Posterior vena cava (tissue), 2 donors: ENCODE measurements at regions not wholly inside any gene's neighbourhood (a gene's known extent, or its start where the extent isn't known, plus 50 kb on each side); places are given as distances from the start of the nearest gene placed in this dataset.

Experiments
- DNase-seq: peaks from one replicate; pipeline ENCODE4 v3.0.0-alpha.2; 2020; ENCODE audit warnings: low spot score
- intact Hi-C, 2 donors: fragments of 100-400 bp; cut with DNase I; formaldehyde crosslinking; loops; one replicate each; pipeline versions ENCODE4 v1.14.1 to v1.14.2; 2022 to 2023
- donor health status: DM: yes; HTN: yes; CAD: no.
- donor health status: DM: yes; HTN: yes; CAD: no.

- intact Hi-C loops = no loop called here
- DNase-seq = no peak
Observed at GRCh38 chr18:10225300-10225699, 229.1 kb upstream of the APCDD1 start.

- intact Hi-C loops = no loop called here
- no peak for DNase-seq
Observed at GRCh38 chr18:10226971-10227370, 227.5 kb upstream of the APCDD1 start.

GRCh38 chr18:10228326-10228725 is 226.1 kb upstream of the APCDD1 start:
- intact Hi-C loops = no loop called here
- no peak for DNase-seq

GRCh38 chr18:10229458-10229857 is 225.0 kb upstream of the APCDD1 start:
- DNase-seq = no peak
- intact Hi-C loops = no loop called here

- intact Hi-C loops = no loop called here
- no peak for DNase-seq
Observed at GRCh38 chr18:10230072-10230471, 224.4 kb upstream of the APCDD1 start.

GRCh38 chr18:10231220-10231619 is 223.2 kb upstream of the APCDD1 start:
- intact Hi-C loops = no loop called here
- DNase-seq = no peak

- no peak for DNase-seq
- intact Hi-C loops = no loop called here
Observed at GRCh38 chr18:10232062-10232461, 222.4 kb upstream of the APCDD1 start.

- intact Hi-C loops = no loop called here
- no peak for DNase-seq
Observed at GRCh38 chr18:10233082-10233875, 221.2 kb upstream of the APCDD1 start.

- intact Hi-C loops = no loop called here
- no peak for DNase-seq
Observed at GRCh38 chr18:10234281-10234680, 220.2 kb upstream of the APCDD1 start.

- intact Hi-C loops = no loop called here
- DNase-seq = no peak
Observed at GRCh38 chr18:10234912-10235660, 219.3 kb upstream of the APCDD1 start.

GRCh38 chr18:10235661-10235952 is 218.8 kb upstream of the APCDD1 start:
- intact Hi-C loops = no loop called here
- DNase-seq = no peak

- DNase-seq = no peak
- intact Hi-C loops = no loop called here
Observed at GRCh38 chr18:10239103-10239502, 215.3 kb upstream of the APCDD1 start.

GRCh38 chr18:10239991-10240634 is 214.3 kb upstream of the APCDD1 start:
- intact Hi-C loops = no loop called here
- no peak for DNase-seq

GRCh38 chr18:10240973-10241372 is 213.5 kb upstream of the APCDD1 start:
- intact Hi-C loops = no loop called here
- DNase-seq = no peak

- intact Hi-C loops = no loop called here
- DNase-seq = no peak
Observed at GRCh38 chr18:10241579-10241978, 212.9 kb upstream of the APCDD1 start.

GRCh38 chr18:10242936-10243680 is 211.3 kb upstream of the APCDD1 start:
- DNase-seq = no peak
- intact Hi-C loops = no loop called here

- DNase-seq = no peak
Observed at GRCh38 chr18:10244341-10244740, 210.1 kb upstream of the APCDD1 start.

GRCh38 chr18:10245031-10245845 is 209.2 kb upstream of the APCDD1 start:
- no peak for DNase-seq
- intact Hi-C loops = no loop called here

More at GRCh38 chr18:10244341-10244740, 210.1 kb upstream of the APCDD1 start:
- intact Hi-C loops = no loop called here

- intact Hi-C loops = no loop called here
- no peak for DNase-seq
Observed at GRCh38 chr18:10245846-10246175, 208.6 kb upstream of the APCDD1 start.
